ENCODE measurements at regions not wholly inside any gene's neighbourhood (a gene's known extent, or its start where the extent isn't known, plus 50 kb on each side); places are given as distances from the start of the nearest gene placed in this dataset.
A peak's percentile ranks its signal among the peaks of the same experiment; 100 is the strongest.

GRCh38 chr5:114208120-114208519 is 153.8 kb upstream of the KCNN2 start:
- no peak for DNase-seq (ENCODE audit: extremely low spot score, unreplicated experiment)
- no peaks in the 10 kb centered on the region for H3K36me3 Mint-ChIP-seq
- H3K4me3 Mint-ChIP-seq = no peak overlapping the region
- no peak overlapping the region for H3K27ac Mint-ChIP-seq
- no peaks in the 10 kb centered on the region for H3K27me3 Mint-ChIP-seq
- no peaks in the 10 kb centered on the region for H3K9me3 Mint-ChIP-seq
- TF ChIP-seq CTCF (conservative IDR thresholded peaks at IDR 0.05) = no peak
- H3K4me1 Mint-ChIP-seq (ENCODE audit: unreplicated experiment) = no peaks in the 10 kb centered on the region

GRCh38 chr5:114208588-114208987 is 153.3 kb upstream of the KCNN2 start:
- DNase-seq (ENCODE audit: extremely low spot score, unreplicated experiment) = no peak
- no peaks in the 10 kb centered on the region for H3K36me3 Mint-ChIP-seq
- H3K4me1 Mint-ChIP-seq (ENCODE audit: unreplicated experiment) = no peaks in the 10 kb centered on the region
- no peaks in the 10 kb centered on the region for H3K9me3 Mint-ChIP-seq
- no peaks in the 10 kb centered on the region for H3K27me3 Mint-ChIP-seq
- H3K4me3 Mint-ChIP-seq = no peak overlapping the region
- no peak for TF ChIP-seq CTCF (conservative IDR thresholded peaks at IDR 0.05)
- H3K27ac Mint-ChIP-seq = no peak overlapping the region

- no peaks in the 10 kb centered on the region for H3K27me3 Mint-ChIP-seq
- no peaks in the 10 kb centered on the region for H3K36me3 Mint-ChIP-seq
- no peak for TF ChIP-seq CTCF (conservative IDR thresholded peaks at IDR 0.05)
- no peak overlapping the region for H3K27ac Mint-ChIP-seq
- DNase-seq (ENCODE audit: extremely low spot score, unreplicated experiment) = no peak
- H3K9me3 Mint-ChIP-seq = no peaks in the 10 kb centered on the region
- H3K4me1 Mint-ChIP-seq (ENCODE audit: unreplicated experiment) = no peaks in the 10 kb centered on the region
- H3K4me3 Mint-ChIP-seq = no peak overlapping the region
Measured at GRCh38 chr5:114210662-114211061, 151.2 kb upstream of the KCNN2 start.

GRCh38 chr5:114221807-114222206 is 140.1 kb upstream of the KCNN2 start:
- peaks cover 5% of the 10 kb centered on the region for H3K9me3 Mint-ChIP-seq
- no peaks in the 10 kb centered on the region for H3K4me1 Mint-ChIP-seq (ENCODE audit: unreplicated experiment)
- no peak for DNase-seq (ENCODE audit: extremely low spot score, unreplicated experiment)
- TF ChIP-seq CTCF (conservative IDR thresholded peaks at IDR 0.05) = no peak
- no peak overlapping the region for H3K4me3 Mint-ChIP-seq
- no peak overlapping the region for H3K27ac Mint-ChIP-seq
- no peaks in the 10 kb centered on the region for H3K27me3 Mint-ChIP-seq
- H3K36me3 Mint-ChIP-seq = no peaks in the 10 kb centered on the region

- Mint-ChIP-seq H3K9me3 (peaks cover 5% of the 10 kb centered on the region), H3K36me3 (no peaks in the 10 kb centered on the region), H3K4me3 (no peak overlapping the region), H3K4me1 (ENCODE audit: unreplicated experiment) (no peaks in the 10 kb centered on the region), H3K27ac (no peak overlapping the region), H3K27me3 (no peaks in the 10 kb centered on the region)
- DNase-seq (ENCODE audit: extremely low spot score, unreplicated experiment) = no peak
- peak; percentile 60 for TF ChIP-seq CTCF (conservative IDR thresholded peaks at IDR 0.05)
Measured at GRCh38 chr5:114223866-114224265, 138.0 kb upstream of the KCNN2 start.

GRCh38 chr5:114237766-114238165 is 124.1 kb upstream of the KCNN2 start:
- peaks cover 7% of the 10 kb centered on the region for H3K9me3 Mint-ChIP-seq
- no peaks in the 10 kb centered on the region for H3K4me1 Mint-ChIP-seq (ENCODE audit: unreplicated experiment)
- H3K36me3 Mint-ChIP-seq = no peaks in the 10 kb centered on the region
- DNase-seq (ENCODE audit: extremely low spot score, unreplicated experiment) = no peak
- H3K27ac Mint-ChIP-seq = peak overlapping the region; percentile 33
- no peak for TF ChIP-seq CTCF (conservative IDR thresholded peaks at IDR 0.05)
- H3K27me3 Mint-ChIP-seq = no peaks in the 10 kb centered on the region
- no peak overlapping the region for H3K4me3 Mint-ChIP-seq
